ENCODE measurements at regions not wholly inside any gene's neighbourhood (a gene's known extent, or its start where the extent isn't known, plus 50 kb on each side); places are given as distances from the start of the nearest gene placed in this dataset.

- no peak overlapping the region for H3K4me2 ChIP-seq (ENCODE audit: low read length)
- ATAC-seq (no peak), DNase-seq (ENCODE audit: low read depth, low spot score) (no peak)
- H4K20me1 ChIP-seq (ENCODE audit: insufficient read depth): no peaks in the 10 kb centered on the region
- no peak overlapping the region for H3K27ac ChIP-seq (ENCODE audit: low read depth, low read length)
- no peak overlapping the region for H3K4me3 ChIP-seq (replicated peaks in 1 of 2; ENCODE audit: low read depth in 1 of 2, low read length in 2 of 2)
- BruUV-seq (replicated peaks): no TSS peak
- H3K27me3 ChIP-seq (ENCODE audit: insufficient read depth, low read length): no peaks in the 10 kb centered on the region
- H3K4me1 ChIP-seq (ENCODE audit: control insufficient read depth in 1 of 2, insufficient read depth in 2 of 2, low read length in 2 of 2): no peaks in the 10 kb centered on the region
- no peaks in the 10 kb centered on the region for H3K9me2 ChIP-seq (ENCODE audit: insufficient read depth)
- no peak overlapping the region for H3K9ac ChIP-seq (ENCODE audit: low read length)
- H3K79me2 ChIP-seq (ENCODE audit: insufficient read depth, low read length): no peaks in the 10 kb centered on the region
- ChIA-PET RAD21 (ENCODE audit: low non-redundant PET in 1 of 2, low total read pairs in 2 of 2, uncharacterized antibody in 2 of 2, unreplicated experiment in 2 of 2) (no interaction called here), CTCF (no interaction called here), POLR2A (no interaction called here)
- H2AFZ ChIP-seq (ENCODE audit: low read depth, low read length, poor library complexity, severe bottlenecking): no peak overlapping the region
- intact Hi-C loops (cut with micrococcal nuclease): no loop called here
- no peak for TF ChIP-seq MAX (IDR thresholded peaks at IDR 0.05)
- TF ChIP-seq EGR1 (IDR thresholded peaks at IDR 0.05; ENCODE audit: low read depth): no peak
- no peak for TF ChIP-seq FOSL1 (IDR thresholded peaks at IDR 0.05; ENCODE audit: low read depth)
- TF ChIP-seq ZFX (IDR thresholded peaks at IDR 0.05): no peak
- no peak for TF ChIP-seq RAD21 (IDR thresholded peaks at IDR 0.05; ENCODE audit: low read depth)
- TF ChIP-seq SP1 (IDR thresholded peaks at IDR 0.05; ENCODE audit: low read depth): no peak
- TF ChIP-seq REST (IDR thresholded peaks at IDR 0.05; ENCODE audit: low read depth): no peak
- no peak for TF ChIP-seq ZBTB33 (IDR thresholded peaks at IDR 0.05; ENCODE audit: extremely low read depth, insufficient replicate concordance, low read length)
- no peak for TF ChIP-seq CEBPB (IDR thresholded peaks at IDR 0.05; ENCODE audit: low read depth)
- no peak for TF ChIP-seq ZNF274 (IDR thresholded peaks at IDR 0.05; ENCODE audit: low read depth, low read length)
- TF ChIP-seq YY1 (IDR thresholded peaks at IDR 0.05; ENCODE audit: extremely low read depth, insufficient replicate concordance, low read depth, low read length): no peak
- TF ChIP-seq POLR2A (IDR thresholded peaks at IDR 0.05; ENCODE audit: borderline replicate concordance, extremely low read depth, insufficient read depth, insufficient read length): no peak
- no peak for TF ChIP-seq ATF3 (IDR thresholded peaks at IDR 0.05)
- no peak for TF ChIP-seq EZH2 (IDR thresholded peaks at IDR 0.05)
- no peak for TF ChIP-seq POLR2AphosphoS5 (IDR thresholded peaks at IDR 0.05; ENCODE audit: low read depth, low read length)
- no peak for TF ChIP-seq ELF1 (IDR thresholded peaks at IDR 0.05; ENCODE audit: borderline replicate concordance, low read depth)
- TF ChIP-seq SRF (IDR thresholded peaks at IDR 0.05; ENCODE audit: low read depth): no peak
- no peak for TF ChIP-seq TCF7L2 (IDR thresholded peaks at IDR 0.05; ENCODE audit: borderline replicate concordance, extremely low read depth, insufficient read depth, insufficient read length)
- no peak for TF ChIP-seq CBX3 (IDR thresholded peaks at IDR 0.05; ENCODE audit: low read depth)
- TF ChIP-seq JUND (IDR thresholded peaks at IDR 0.05): no peak
- H3K36me3 ChIP-seq (ENCODE audit: control insufficient read depth in 1 of 2, insufficient read depth in 2 of 2, low read length in 2 of 2): no peaks in the 10 kb centered on the region
- H3K9me3 ChIP-seq (ENCODE audit: control insufficient read depth in 1 of 2, insufficient read depth in 1 of 2, low read depth in 1 of 2, low read length in 2 of 2): no peaks in the 10 kb centered on the region
These were observed 113.7 kb upstream of the MMADHC start for GRCh38 chr2:149701241-149701640.
